A673 (cell line): ENCODE measurements at regions not wholly inside any gene's neighbourhood (a gene's known extent, or its start where the extent isn't known, plus 50 kb on each side); places are given as distances from the start of the nearest gene placed in this dataset.

ENCODE experiments used
- CTCF ChIP-seq: fragments of 300-800, 200-600 bp; sonication (generic); conservative IDR thresholded peaks from 2 replicates; pipeline ENCODE4 v1.5.1; 2017; ENCODE audit warnings: low read depth, mild to moderate bottlenecking, antibody characterized with exemption, low read length, moderate library complexity, mixed read lengths
- EZH2 ChIP-seq: fragments of 200-600 bp; sonication (generic); IDR thresholded peaks from 2 replicates; pipeline ENCODE4 v1.6.1; 2017; ENCODE audit warnings: borderline replicate concordance, low read depth, mild to moderate bottlenecking, mixed read lengths, antibody characterized with exemption, low read length; ENCODE audit not compliant: poor library complexity, severe bottlenecking

DNA sequence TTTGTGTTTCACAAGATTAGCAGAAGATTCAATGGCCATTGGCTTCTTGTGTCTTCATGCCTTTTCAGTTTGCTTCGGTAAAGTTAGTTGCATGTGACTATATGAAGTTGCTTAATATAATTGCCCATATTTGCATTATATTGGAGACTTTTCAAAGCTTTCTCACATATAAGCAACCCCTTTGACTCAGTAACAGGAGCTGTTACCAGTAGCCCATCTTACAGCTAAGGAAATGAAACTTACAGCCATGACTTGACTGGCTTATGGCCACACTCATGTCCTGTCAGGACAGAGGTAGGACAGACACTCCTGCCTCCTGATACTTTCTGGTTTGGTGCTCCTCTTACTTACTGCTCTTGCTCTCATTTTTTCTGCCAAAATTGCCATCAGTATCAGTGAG is 1082.1 kb downstream of the BCL11B start:
- TF ChIP-seq CTCF (no peak), EZH2 (no peak)
